HepG2 (cell line): ENCODE measurements at regions not wholly inside any gene's neighbourhood (a gene's known extent, or its start where the extent isn't known, plus 50 kb on each side); places are given as distances from the start of the nearest gene placed in this dataset.

Source experiments
- ATAC-seq: fragments of 200-7000 bp; cut with Tn5 transposase; 3 replicates; pipeline ENCODE4 v1.9.1; 2020; ENCODE audit warnings: mild to moderate bottlenecking, moderate library complexity
- BruUV-seq: library from RNA; stranded (reverse); fragments of 400-500 nt; replicated peaks from 2 replicates; lab custom pipeline; 2021; lab: Mats Ljungman, UMichigan
- CTCF ChIA-PET: fragments of 300-600 bp; formaldehyde crosslinking; extraction: SDS; loops from one replicate; lab custom pipeline; 2021; ENCODE audit warnings: low total read pairs, inconsistent platforms, low intra/inter-chr PET ratio; lab: Yijun Ruan, JAX
- POLR2A ChIA-PET: fragments of 350-600 bp; sonication (Branson Sonifier 250); formaldehyde crosslinking; loops from one replicate; lab custom pipeline; 2020; ENCODE audit warnings: antibody characterized with exemption, inconsistent platforms; lab: Yijun Ruan, JAX
- DNase-seq: peaks from one replicate; pipeline ENCODE4 v3.0.0-alpha.2; 2015; ENCODE audit warnings: low spot score
- FAIRE-seq: peaks from 3 replicates; lab custom pipeline; 2011; peaks lifted over from hg19 to GRCh38; lab: Jason Lieb, UNC
- H2AFZ ChIP-seq: one replicate; pipeline ENCODE4 v1.6.1; 2011; ENCODE audit warnings: low read length, inconsistent platforms
- H3K27ac ChIP-seq: fragments of 300-600 bp; 3 replicates; pipeline ENCODE4 v1.8.0; 2011; ENCODE audit warnings: mixed run types, mild to moderate bottlenecking, mixed read lengths, low read length, inconsistent platforms; ENCODE audit not compliant: insufficient read depth; ENCODE audit errors: extremely low read length
- H3K27me3 ChIP-seq, 2 experiments: fragments of 200-600 bp in 1 of 2; 2 replicates in 1 of 2; 3 replicates in 1 of 2; pipeline versions ENCODE4 v1.6.0 to v1.8.0; 2011; ENCODE audit warnings: low read length in 2 of 2, mild to moderate bottlenecking in 2 of 2, moderate library complexity in 2 of 2, inconsistent platforms in 1 of 2; ENCODE audit not compliant: insufficient read depth in 2 of 2, control insufficient read depth in 1 of 2
- H3K36me3 ChIP-seq, 2 experiments: fragments of 200-600 bp in 1 of 2; replicated peaks in 1 of 2; 2 replicates in 1 of 2; 3 replicates in 1 of 2; pipeline versions ENCODE4 v1.5.1 to v1.8.0; 2011; ENCODE audit warnings: low read length in 2 of 2, inconsistent platforms in 1 of 2; ENCODE audit not compliant: insufficient read depth in 2 of 2, control insufficient read depth in 1 of 2
- H3K4me1 ChIP-seq: 2 replicates; pipeline ENCODE4 v1.5.1; 2012; ENCODE audit warnings: low read length, inconsistent platforms; ENCODE audit not compliant: insufficient read depth
- H3K4me2 ChIP-seq: 2 replicates; pipeline ENCODE4 v1.6.0; 2011; ENCODE audit warnings: low read depth, low read length, inconsistent platforms
- H3K4me3 ChIP-seq, 3 experiments: fragments of 200-600 bp in 1 of 3; sonication (generic), shearing (Covaris generic) in 1 of 3; replicated peaks in 1 of 3; 2 replicates each; pipeline ENCODE4 v1.5.1; 2011 to 2016; ENCODE audit warnings: low read length in 3 of 3, inconsistent platforms in 2 of 3, low read depth in 2 of 3, mild to moderate bottlenecking in 2 of 3, control low read depth in 1 of 3, mixed read lengths in 1 of 3; ENCODE audit not compliant: insufficient read depth in 1 of 3
- H3K79me2 ChIP-seq: one replicate; pipeline ENCODE4 v1.6.1; 2011; ENCODE audit warnings: low read length, inconsistent platforms; ENCODE audit not compliant: insufficient read depth
- H3K9ac ChIP-seq: 2 replicates; pipeline ENCODE4 v1.6.0; 2011; ENCODE audit warnings: mild to moderate bottlenecking, low read depth, low read length, inconsistent platforms; ENCODE audit not compliant: insufficient read depth
- H3K9me3 ChIP-seq: 2 replicates; pipeline ENCODE4 v1.5.1; 2012; ENCODE audit warnings: mild to moderate bottlenecking, low read length
- H4K20me1 ChIP-seq: 2 replicates; pipeline ENCODE4 v1.6.0; 2011; ENCODE audit warnings: inconsistent platforms, mild to moderate bottlenecking, low read length, moderate library complexity; ENCODE audit not compliant: insufficient read depth
- ESRRA ChIP-seq: sonication (generic); formaldehyde crosslinking; IDR thresholded peaks from 2 replicates; pipeline ENCODE4 v1.5.1; 2020; ENCODE audit warnings: mild to moderate bottlenecking, low read depth, missing genetic modification reagents
- WGBS: methylation state at CpG from one replicate; pipeline ENCODE4 v1.1.6; 2017; ENCODE audit warnings: low lambda C conversion rate; 5-methylcytosine and 5-hydroxymethylcytosine counted together
- in situ Hi-C: cut with HindIII; loops from 2 replicates; pipeline ENCODE4 v1.10.0; 2017; ENCODE audit warnings: low pct_unique_long_range_greater_than_20kb; ENCODE audit not compliant: extremely low pct_ligation_motif_present
- intact Hi-C: fragments of 100-400 bp; cut with micrococcal nuclease; formaldehyde crosslinking; loops from one replicate; pipeline ENCODE4 v1.10.0; 2022; ENCODE audit not compliant: unreplicated experiment
- small RNA-seq, 3 experiments: library from RNA; depleted of rRNA; stranded (forward); fragments of <200 nt; gene quantifications; one replicate each; pipeline ENCODE3, GENCODE V24; 2012; ENCODE audit warnings: low read depth in 2 of 3, low replicate concordance in 1 of 3; ENCODE audit not compliant: insufficient read length in 3 of 3, insufficient read depth in 2 of 3

- CTCF ChIA-PET = no interaction called here
Observed at GRCh38 chr3:18477620-18478019, 52.5 kb upstream of the SATB1 start.

More at GRCh38 chr3:18477620-18478019, 52.5 kb upstream of the SATB1 start:
- no peak for ATAC-seq
- no peaks in the 10 kb centered on the region for H3K79me2 ChIP-seq
- no peak overlapping the region for H3K27ac ChIP-seq
- DNase-seq = no peak
- WGBS = 25% methylated on average over 4 of the region's 4 CpGs
- H3K4me2 ChIP-seq = no peak overlapping the region
- no peaks in the 10 kb centered on the region for H3K4me1 ChIP-seq
- no peaks in the 10 kb centered on the region for H4K20me1 ChIP-seq
- no TSS peak for BruUV-seq
- H3K9ac ChIP-seq = no peak overlapping the region
- no peak overlapping the region for H3K4me3 ChIP-seq
- no peak for FAIRE-seq
- H3K27me3 ChIP-seq = no peaks in the 10 kb centered on the region
- intact Hi-C loops (no loop called here), in situ Hi-C loops (no loop called here)
- POLR2A ChIA-PET = no interaction called here
- H2AFZ ChIP-seq = no peak overlapping the region
- no peaks in the 10 kb centered on the region for H3K9me3 ChIP-seq
- H3K36me3 ChIP-seq = no peaks in the 10 kb centered on the region
- no peak for TF ChIP-seq ESRRA (CRISPR knock-in tag)

Small RNA genes in the stretch of these regions (small RNA-seq; reads per million reads assigned to genes)
- gene RNU6-138P = 0 reads per million in 3 experiments
